Lower leg skin (tissue), 4 donors: ENCODE measurements at regions not wholly inside any gene's neighbourhood (a gene's known extent, or its start where the extent isn't known, plus 50 kb on each side); places are given as distances from the start of the nearest gene placed in this dataset.

Experiments
- DNase-seq, 2 donors: peaks; one replicate each; pipeline ENCODE4 v3.0.0-alpha.2; 2019; ENCODE audit warnings: low spot score in 2 of 2
- H3K4me3 ChIP-seq: fragments of 200-600 bp; sonication (generic); 2 replicates; pipeline ENCODE4 v1.5.1; 2017; ENCODE audit warnings: mild to moderate bottlenecking, low read depth; ENCODE audit not compliant: poor library complexity, severe bottlenecking
- CTCF ChIP-seq, 3 donors: fragments of 450-650 bp; IDR thresholded peaks; one replicate each; pipeline ENCODE4 v1.5.1; 2016; ENCODE audit warnings: antibody characterized with exemption in 3 of 3, mild to moderate bottlenecking in 3 of 3, moderate library complexity in 2 of 3
- POLR2A ChIP-seq, 2 donors: fragments of 450-650 bp; IDR thresholded peaks; one replicate each; pipeline ENCODE4 v1.6.1; 2016 to 2017; ENCODE audit warnings: antibody characterized with exemption in 2 of 2, mild to moderate bottlenecking in 1 of 2, moderate library complexity in 1 of 2
- WGBS, 2 donors: methylation state at CpG; one replicate each; pipeline ENCODE4 v1.1.5; 2018; 5-methylcytosine and 5-hydroxymethylcytosine counted together
- intact Hi-C: fragments of 100-400 bp; cut with DNase I; formaldehyde crosslinking; loops from one replicate; pipeline ENCODE4 v1.15.0; 2023; ENCODE audit warnings: low total_unique reads

- H3K4me3 ChIP-seq = no peak overlapping the region
- no peak for DNase-seq
- WGBS, 2 donors = 63 to 65% methylated on average over 19 to 21 of the region's 23 CpGs
- TF ChIP-seq CTCF (IDR thresholded peaks at IDR 0.05) (no peak), POLR2A (IDR thresholded peaks at IDR 0.05) (no peak)
- intact Hi-C loops = no loop called here
Measured at GRCh38 chr20:63119121-63119962, 96.6 kb downstream of the YTHDF1 start.

GRCh38 chr20:63118303-63119120, 97.4 kb downstream of the YTHDF1 start:
- TF ChIP-seq CTCF (IDR thresholded peaks at IDR 0.05) = no peak
- no peak for TF ChIP-seq POLR2A (IDR thresholded peaks at IDR 0.05)
- no peak overlapping the region for H3K4me3 ChIP-seq
- WGBS, 2 donors = 67 to 69% methylated on average over 38 of the region's 38 CpGs
- intact Hi-C loops = no loop called here
- DNase-seq = no peak

GRCh38 chr20:63117661-63118302, 98.1 kb downstream of the YTHDF1 start:
- no peak overlapping the region for H3K4me3 ChIP-seq
- DNase-seq = no peak
- 78 to 82% methylated on average over 21 to 24 of the region's 25 CpGs for WGBS, 2 donors
- no peak for TF ChIP-seq CTCF (IDR thresholded peaks at IDR 0.05)
- no peak for TF ChIP-seq POLR2A (IDR thresholded peaks at IDR 0.05)
- intact Hi-C loops = no loop called here

- no peak for DNase-seq
- H3K4me3 ChIP-seq = no peak overlapping the region
- TF ChIP-seq POLR2A (IDR thresholded peaks at IDR 0.05) (no peak), CTCF (IDR thresholded peaks at IDR 0.05) (no peak)
- 56 to 72% methylated on average over 9 of the region's 9 CpGs for WGBS, 2 donors
- intact Hi-C loops = no loop called here
Measured at GRCh38 chr20:63117151-63117550, 98.8 kb downstream of the YTHDF1 start.

GRCh38 chr20:63116412-63117106, 99.4 kb downstream of the YTHDF1 start:
- intact Hi-C loops = no loop called here
- TF ChIP-seq CTCF (IDR thresholded peaks at IDR 0.05) (no peak), POLR2A (IDR thresholded peaks at IDR 0.05) (no peak)
- WGBS, 2 donors = 17 to 20% methylated on average over 31 to 32 of the region's 32 CpGs
- H3K4me3 ChIP-seq = no peak overlapping the region
- no peak for DNase-seq
